ENCODE measurements at regions not wholly inside any gene's neighbourhood (a gene's known extent, or its start where the extent isn't known, plus 50 kb on each side); places are given as distances from the start of the nearest gene placed in this dataset.

DNA sequence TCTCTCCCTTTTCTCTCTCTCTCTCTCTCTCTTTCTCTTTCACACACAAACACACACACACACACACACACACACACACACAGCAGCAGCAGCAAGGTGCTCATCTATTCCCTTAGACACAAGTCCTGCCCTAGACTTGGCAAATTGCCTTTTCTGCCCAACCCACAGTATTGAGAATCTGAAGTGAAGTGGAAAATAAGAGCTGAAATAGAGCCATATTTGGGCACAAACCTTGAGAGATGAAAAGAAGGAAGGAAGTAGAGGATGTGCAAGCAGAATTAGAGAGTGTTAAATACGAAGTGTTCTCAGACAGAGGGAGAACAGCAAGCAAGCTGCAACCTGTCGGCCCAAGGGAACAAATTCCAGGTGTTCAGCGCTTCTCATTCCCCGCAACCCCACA, 557.5 kb upstream of the NOX3 start:
- 57 to 82% (median 66%) methylated on average over 4 of the region's 4 CpGs for WGBS, 4 donors
- TF ChIP-seq, protein P1, sequence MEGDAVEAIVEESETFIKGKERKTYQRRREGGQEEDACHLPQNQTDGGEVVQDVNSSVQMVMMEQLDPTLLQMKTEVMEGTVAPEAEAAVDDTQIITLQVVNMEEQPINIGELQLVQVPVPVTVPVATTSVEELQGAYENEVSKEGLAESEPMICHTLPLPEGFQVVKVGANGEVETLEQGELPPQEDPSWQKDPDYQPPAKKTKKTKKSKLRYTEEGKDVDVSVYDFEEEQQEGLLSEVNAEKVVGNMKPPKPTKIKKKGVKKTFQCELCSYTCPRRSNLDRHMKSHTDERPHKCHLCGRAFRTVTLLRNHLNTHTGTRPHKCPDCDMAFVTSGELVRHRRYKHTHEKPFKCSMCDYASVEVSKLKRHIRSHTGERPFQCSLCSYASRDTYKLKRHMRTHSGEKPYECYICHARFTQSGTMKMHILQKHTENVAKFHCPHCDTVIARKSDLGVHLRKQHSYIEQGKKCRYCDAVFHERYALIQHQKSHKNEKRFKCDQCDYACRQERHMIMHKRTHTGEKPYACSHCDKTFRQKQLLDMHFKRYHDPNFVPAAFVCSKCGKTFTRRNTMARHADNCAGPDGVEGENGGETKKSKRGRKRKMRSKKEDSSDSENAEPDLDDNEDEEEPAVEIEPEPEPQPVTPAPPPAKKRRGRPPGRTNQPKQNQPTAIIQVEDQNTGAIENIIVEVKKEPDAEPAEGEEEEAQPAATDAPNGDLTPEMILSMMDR (IDR thresholded peaks at IDR 0.05): no peak
- no peak for TF ChIP-seq POLR2A (IDR thresholded peaks at IDR 0.05)
- Histone ChIP-seq H3K4me1 (replicated peaks in 1 of 2) (no peaks in the 10 kb centered on the region), H3K27ac (no peak overlapping the region), H3K27me3 (no peaks in the 10 kb centered on the region), H3K9me3 (replicated peaks in 1 of 3) (no peaks in the 10 kb centered on the region), H3K4me3 (no peak overlapping the region), H3K36me3 (replicated peaks in 1 of 2) (no peaks in the 10 kb centered on the region)
- DNase-seq: no peak
- intact Hi-C loops (cut with DNase I): no loop called here

- no peaks in the 10 kb centered on the region for H3K36me3 ChIP-seq (replicated peaks in 1 of 2)
- intact Hi-C loops (cut with DNase I): no loop called here
- 82 to 94% (median 88%) methylated on average over 1 of the region's 1 CpG for WGBS, 4 donors
- no peaks in the 10 kb centered on the region for H3K27me3 ChIP-seq
- TF ChIP-seq POLR2A (IDR thresholded peaks at IDR 0.05): no peak
- TF ChIP-seq, protein P1 (IDR thresholded peaks at IDR 0.05): no peak
- DNase-seq: no peak
- H3K4me1 ChIP-seq (replicated peaks in 1 of 2): no peaks in the 10 kb centered on the region
- no peaks in the 10 kb centered on the region for H3K9me3 ChIP-seq (replicated peaks in 1 of 3)
- no peak overlapping the region for H3K4me3 ChIP-seq
- no peak overlapping the region for H3K27ac ChIP-seq
Observed at GRCh38 chr6:156009656-156010055, 554.0 kb upstream of the NOX3 start.

DNA sequence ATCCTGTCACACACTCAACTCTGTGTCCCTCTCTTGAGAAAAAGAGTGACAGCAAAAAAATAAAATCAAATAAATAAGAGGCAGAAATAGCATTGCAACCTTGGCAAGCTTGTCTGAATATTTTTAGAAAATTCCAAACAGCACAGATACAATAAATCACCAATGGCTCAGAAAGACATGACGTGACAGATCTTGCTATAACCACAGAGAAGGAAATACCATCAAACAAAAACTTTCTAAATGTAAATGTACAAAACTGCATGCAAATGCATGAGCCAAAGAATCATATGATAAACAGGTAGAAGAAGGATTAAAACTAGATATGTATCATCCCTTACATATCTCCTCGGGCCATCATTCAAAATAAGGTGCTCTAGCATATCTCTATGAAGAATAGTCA, 549.2 kb upstream of the NOX3 start:
- no peak for TF ChIP-seq POLR2A (IDR thresholded peaks at IDR 0.05)
- TF ChIP-seq, protein P1 (IDR thresholded peaks at IDR 0.05): no peak
- 56 to 67% (median 58%) methylated on average over 2 of the region's 2 CpGs for WGBS, 4 donors
- H3K4me1 ChIP-seq (replicated peaks in 1 of 2): no peaks in the 10 kb centered on the region

DNA sequence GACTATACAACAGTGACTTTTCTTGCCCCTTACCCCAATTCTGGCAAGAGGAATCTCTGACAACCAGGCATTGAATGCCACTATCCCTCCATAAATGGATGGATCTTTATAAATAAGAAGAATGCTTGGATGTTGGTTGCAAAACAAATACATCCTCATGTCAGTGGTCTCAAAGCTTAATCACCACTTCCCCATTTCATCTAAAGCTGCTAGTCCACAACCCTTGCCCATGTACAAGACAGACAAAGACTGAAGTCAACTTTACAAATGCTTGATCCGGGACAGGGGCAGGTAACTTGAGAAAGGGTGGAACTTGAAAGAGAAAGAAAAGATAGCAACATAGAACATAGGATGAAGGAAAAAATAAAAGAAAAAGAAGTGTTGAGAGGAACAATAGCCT, 540.5 kb upstream of the NOX3 start:
- Histone ChIP-seq H3K4me3 (no peak overlapping the region), H3K4me1 (replicated peaks in 1 of 2) (no peaks in the 10 kb centered on the region), H3K36me3 (replicated peaks in 1 of 2) (no peaks in the 10 kb centered on the region), H3K27ac (no peak overlapping the region), H3K9me3 (replicated peaks in 1 of 3) (no peaks in the 10 kb centered on the region), H3K27me3 (no peaks in the 10 kb centered on the region)
- TF ChIP-seq, protein P1 (IDR thresholded peaks at IDR 0.05): no peak
- TF ChIP-seq POLR2A (IDR thresholded peaks at IDR 0.05): no peak
- 67 to 87% (median 77%) methylated on average over 1 of the region's 1 CpG for WGBS, 4 donors
- no peak for DNase-seq
- intact Hi-C loops (cut with DNase I): no loop called here

More for the DNA sequence above, 549.2 kb upstream of the NOX3 start:
- Histone ChIP-seq H3K4me3 (no peak overlapping the region), H3K9me3 (replicated peaks in 1 of 3) (no peaks in the 10 kb centered on the region), H3K27me3 (no peaks in the 10 kb centered on the region), H3K27ac (no peak overlapping the region), H3K36me3 (replicated peaks in 1 of 2) (no peaks in the 10 kb centered on the region)
- DNase-seq: no peak
- intact Hi-C loops (cut with DNase I): no loop called here
